B cell (primary cell): ENCODE measurements at regions not wholly inside any gene's neighbourhood (a gene's known extent, or its start where the extent isn't known, plus 50 kb on each side); places are given as distances from the start of the nearest gene placed in this dataset.

Experiments
- CTCF ChIP-seq: fragments of 200-600 bp; IDR thresholded peaks from one replicate; pipeline ENCODE4 v1.8.0; 2022; ENCODE audit warnings: antibody characterized with exemption, mild to moderate bottlenecking
- EZH2 ChIP-seq: IDR thresholded peaks from 2 replicates; pipeline ENCODE4 v1.6.1; 2012; ENCODE audit warnings: borderline replicate concordance, low read depth, mild to moderate bottlenecking, moderate library complexity, low read length; ENCODE audit not compliant: insufficient read depth, poor library complexity, severe bottlenecking

GRCh38 chr2:234836271-234836670, 115.5 kb upstream of the SH3BP4 start:
- TF ChIP-seq CTCF: no peak
- TF ChIP-seq EZH2: no peak
